Type B pancreatic cell (in vitro differentiated cells): ENCODE measurements at regions not wholly inside any gene's neighbourhood (a gene's known extent, or its start where the extent isn't known, plus 50 kb on each side); places are given as distances from the start of the nearest gene placed in this dataset.

Experiments used
- DNase-seq: peaks from one replicate; pipeline ENCODE4 v3.0.0; 2021; ENCODE audit warnings: mixed read lengths; ENCODE audit not compliant: unreplicated experiment; ENCODE audit errors: extremely low spot score
- H3K27ac Mint-ChIP-seq: 2 replicates; pipeline ENCODE4 v1.8.0; 2021; ENCODE audit warnings: mild to moderate bottlenecking, mixed read lengths
- H3K27me3 Mint-ChIP-seq: 2 replicates; pipeline ENCODE4 v1.8.0; 2021; ENCODE audit warnings: mixed read lengths
- H3K36me3 Mint-ChIP-seq: 2 replicates; pipeline ENCODE4 v1.8.0; 2021; ENCODE audit warnings: mixed read lengths
- H3K4me1 Mint-ChIP-seq: one replicate; pipeline ENCODE4 v1.8.0; 2021; ENCODE audit warnings: mixed read lengths; ENCODE audit not compliant: unreplicated experiment
- H3K4me3 Mint-ChIP-seq: 2 replicates; pipeline ENCODE4 v1.8.0; 2021; ENCODE audit warnings: mild to moderate bottlenecking, mixed read lengths
- H3K9me3 Mint-ChIP-seq: 2 replicates; pipeline ENCODE4 v1.8.0; 2021; ENCODE audit warnings: mixed read lengths
- TF ChIP-seq, protein P1 (sequence below): fragments of 200-600 bp; sonication (generic); conservative IDR thresholded peaks from 2 replicates; pipeline ENCODE4 v1.5.0; 2021; ENCODE audit warnings: antibody characterized with exemption, mild to moderate bottlenecking

DNA sequence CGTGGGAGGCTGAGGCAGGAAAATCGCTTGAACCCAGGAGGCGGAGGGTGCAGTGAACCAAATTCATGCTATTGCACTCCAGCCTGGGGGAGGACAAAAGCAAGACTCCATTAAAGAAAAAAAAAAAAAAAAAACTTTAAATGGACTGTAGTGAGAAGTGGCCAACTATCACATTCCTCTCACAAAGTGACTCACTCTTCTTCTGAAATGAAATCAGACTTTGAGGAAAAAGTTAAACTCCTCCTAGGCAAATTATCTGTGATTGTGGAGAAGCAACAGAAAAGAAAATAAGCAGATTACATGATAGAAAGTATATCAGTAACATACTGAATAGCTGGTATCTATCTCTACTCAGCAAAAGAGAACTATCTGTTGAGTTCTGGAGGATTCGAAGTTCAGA, 234.3 kb upstream of the PHF14 start:
- Mint-ChIP-seq H3K27ac (no peak overlapping the region), H3K4me3 (no peak overlapping the region), H3K9me3 (peaks cover 2% of the 10 kb centered on the region), H3K4me1 (no peaks in the 10 kb centered on the region), H3K36me3 (no peaks in the 10 kb centered on the region), H3K27me3 (no peaks in the 10 kb centered on the region)
- TF ChIP-seq, protein P1, sequence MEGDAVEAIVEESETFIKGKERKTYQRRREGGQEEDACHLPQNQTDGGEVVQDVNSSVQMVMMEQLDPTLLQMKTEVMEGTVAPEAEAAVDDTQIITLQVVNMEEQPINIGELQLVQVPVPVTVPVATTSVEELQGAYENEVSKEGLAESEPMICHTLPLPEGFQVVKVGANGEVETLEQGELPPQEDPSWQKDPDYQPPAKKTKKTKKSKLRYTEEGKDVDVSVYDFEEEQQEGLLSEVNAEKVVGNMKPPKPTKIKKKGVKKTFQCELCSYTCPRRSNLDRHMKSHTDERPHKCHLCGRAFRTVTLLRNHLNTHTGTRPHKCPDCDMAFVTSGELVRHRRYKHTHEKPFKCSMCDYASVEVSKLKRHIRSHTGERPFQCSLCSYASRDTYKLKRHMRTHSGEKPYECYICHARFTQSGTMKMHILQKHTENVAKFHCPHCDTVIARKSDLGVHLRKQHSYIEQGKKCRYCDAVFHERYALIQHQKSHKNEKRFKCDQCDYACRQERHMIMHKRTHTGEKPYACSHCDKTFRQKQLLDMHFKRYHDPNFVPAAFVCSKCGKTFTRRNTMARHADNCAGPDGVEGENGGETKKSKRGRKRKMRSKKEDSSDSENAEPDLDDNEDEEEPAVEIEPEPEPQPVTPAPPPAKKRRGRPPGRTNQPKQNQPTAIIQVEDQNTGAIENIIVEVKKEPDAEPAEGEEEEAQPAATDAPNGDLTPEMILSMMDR, result no peak
- no peak for DNase-seq

DNA sequence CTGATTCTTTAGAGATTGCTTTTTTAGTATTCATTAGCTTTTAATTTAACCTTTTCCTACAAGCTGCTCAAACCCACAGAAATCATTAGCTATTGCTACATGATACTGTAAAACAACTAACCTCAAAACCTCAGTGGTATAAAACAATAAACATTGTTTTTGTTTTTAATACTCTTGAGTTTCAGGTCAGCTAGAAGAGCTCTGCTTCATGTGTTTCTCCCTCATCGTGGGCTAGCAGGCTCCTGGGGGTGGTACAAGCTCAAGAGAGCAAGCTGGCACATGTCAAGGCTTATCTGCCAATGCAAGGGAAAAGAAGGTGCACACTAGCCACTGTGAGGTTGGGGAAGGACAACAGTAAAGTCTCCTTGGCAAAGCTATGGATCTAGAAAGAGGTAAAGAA, 232.9 kb upstream of the PHF14 start:
- H3K27ac Mint-ChIP-seq, result no peak overlapping the region

DNA sequence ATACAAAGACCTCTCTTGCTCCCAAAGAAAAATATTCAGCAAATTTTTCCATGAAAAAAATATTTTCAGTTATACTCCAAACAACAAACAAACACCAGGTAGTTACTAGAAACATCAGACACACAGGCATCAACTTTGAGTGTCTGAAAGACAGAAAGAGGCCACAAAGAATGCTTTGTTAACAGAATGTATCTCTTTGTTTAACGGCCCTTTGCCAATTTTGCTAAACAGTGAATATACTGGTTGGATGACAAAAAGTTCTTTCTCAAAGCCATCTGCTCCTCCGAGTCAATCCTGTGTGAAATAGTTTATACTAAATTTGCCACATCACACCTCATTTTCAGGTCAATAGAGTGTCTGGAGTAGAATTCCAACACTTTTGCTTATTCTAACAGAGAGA, 216.7 kb upstream of the PHF14 start:
- TF ChIP-seq, protein P1, result no peak

More for the DNA sequence above, 232.9 kb upstream of the PHF14 start:
- no peaks in the 10 kb centered on the region for H3K36me3 Mint-ChIP-seq
- TF ChIP-seq, protein P1, result no peak
- DNase-seq, result no peak
- no peaks in the 10 kb centered on the region for H3K4me1 Mint-ChIP-seq
- H3K9me3 Mint-ChIP-seq, result peaks cover 12% of the 10 kb centered on the region
- no peaks in the 10 kb centered on the region for H3K27me3 Mint-ChIP-seq
- H3K4me3 Mint-ChIP-seq, result no peak overlapping the region

DNA sequence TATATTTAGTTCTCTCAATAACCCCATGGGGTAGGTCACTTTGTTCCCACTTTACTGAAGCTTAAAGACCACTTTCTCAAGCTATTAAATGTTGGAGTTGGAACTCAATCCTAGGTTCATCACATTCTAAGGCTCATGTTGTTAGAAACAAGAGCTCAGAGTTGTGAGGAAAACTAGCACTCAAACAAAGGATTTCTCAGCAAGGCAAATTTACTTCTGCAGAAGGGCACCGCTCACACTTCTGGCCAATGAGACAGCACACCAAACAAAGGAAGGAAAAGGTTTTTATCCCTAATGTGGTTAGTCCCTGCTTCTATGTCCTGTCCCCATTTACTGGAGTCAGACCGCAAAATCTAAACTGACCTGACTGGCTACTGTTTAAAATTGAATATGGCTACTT, 214.6 kb upstream of the PHF14 start:
- no peaks in the 10 kb centered on the region for H3K36me3 Mint-ChIP-seq

More for the DNA sequence above, 216.7 kb upstream of the PHF14 start:
- Mint-ChIP-seq H3K27me3 (no peaks in the 10 kb centered on the region), H3K4me3 (no peak overlapping the region), H3K9me3 (peaks cover 12% of the 10 kb centered on the region), H3K4me1 (no peaks in the 10 kb centered on the region), H3K27ac (no peak overlapping the region), H3K36me3 (no peaks in the 10 kb centered on the region)
- no peak for DNase-seq

DNA sequence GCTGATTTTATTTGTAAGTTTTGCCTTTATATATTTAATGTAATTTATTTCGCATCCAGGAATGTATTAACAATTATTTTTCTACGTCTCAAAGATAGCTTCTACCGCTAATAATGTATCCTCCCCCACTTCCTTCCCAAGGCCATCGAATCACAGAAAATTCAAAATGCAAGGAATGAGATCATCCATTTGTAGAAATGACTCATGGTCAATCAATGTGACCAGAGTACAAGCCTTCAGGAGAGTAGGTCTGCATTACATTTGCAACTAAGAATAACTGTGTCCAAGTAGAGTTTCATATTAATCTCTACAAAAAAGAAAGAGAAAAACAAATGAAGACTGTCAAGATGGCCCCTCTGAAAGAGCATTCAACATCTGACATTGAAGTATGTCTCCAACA, 205.9 kb upstream of the PHF14 start:
- Mint-ChIP-seq H3K4me1 (no peaks in the 10 kb centered on the region), H3K27me3 (no peaks in the 10 kb centered on the region), H3K9me3 (no peaks in the 10 kb centered on the region), H3K27ac (no peak overlapping the region), H3K4me3 (no peak overlapping the region), H3K36me3 (no peaks in the 10 kb centered on the region)
- TF ChIP-seq, protein P1, result no peak
- DNase-seq, result no peak

More for the DNA sequence above, 214.6 kb upstream of the PHF14 start:
- H3K9me3 Mint-ChIP-seq, result peaks cover 12% of the 10 kb centered on the region
- TF ChIP-seq, protein P1, result no peak
- no peaks in the 10 kb centered on the region for H3K27me3 Mint-ChIP-seq
- no peak for DNase-seq
- no peak overlapping the region for H3K27ac Mint-ChIP-seq
- no peak overlapping the region for H3K4me3 Mint-ChIP-seq
- no peaks in the 10 kb centered on the region for H3K4me1 Mint-ChIP-seq

DNA sequence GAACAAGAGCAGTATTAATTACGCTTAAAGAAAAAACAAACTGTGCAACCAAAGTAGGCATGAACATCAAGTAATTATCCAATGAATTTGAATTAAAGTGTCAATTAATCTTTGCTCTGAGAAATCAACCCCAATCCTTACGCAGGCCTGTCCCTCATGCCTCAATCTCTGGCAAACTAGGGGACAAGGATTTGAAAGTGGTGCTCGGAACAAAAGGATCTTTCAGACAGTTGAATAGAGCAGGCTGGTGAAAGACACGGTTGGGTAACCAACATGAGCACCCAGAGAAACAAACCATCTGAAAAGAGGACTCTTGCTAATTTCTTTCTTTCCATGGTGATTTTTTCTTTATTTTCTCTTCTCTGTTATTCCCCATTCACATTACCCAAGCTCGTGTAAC, 203.5 kb upstream of the PHF14 start:
- H3K27me3 Mint-ChIP-seq, result no peaks in the 10 kb centered on the region
- no peak for DNase-seq
- H3K9me3 Mint-ChIP-seq, result no peaks in the 10 kb centered on the region
- no peaks in the 10 kb centered on the region for H3K4me1 Mint-ChIP-seq
- H3K36me3 Mint-ChIP-seq, result no peaks in the 10 kb centered on the region
- H3K27ac Mint-ChIP-seq, result no peak overlapping the region
- H3K4me3 Mint-ChIP-seq, result no peak overlapping the region
- TF ChIP-seq, protein P1, result no peak
